HG02970 (cell line): ENCODE measurements at regions not wholly inside any gene's neighbourhood (a gene's known extent, or its start where the extent isn't known, plus 50 kb on each side); places are given as distances from the start of the nearest gene placed in this dataset.
"Not testable (repeated sequence)": the region's sequence is repeated elsewhere in the genome, so short reads cannot be mapped to it uniquely, and the experiment has no call there.

ENCODE experiments used
- ATAC-seq: cut with Tn5 transposase; IDR thresholded peaks from one replicate; pipeline ENCODE4 v1.9.1; 2021; ENCODE audit warnings: mild to moderate bottlenecking, moderate library complexity, moderate number of reproducible peaks; ENCODE audit not compliant: unreplicated experiment, low FRiP score

GRCh38 chr14:30153717-30154116 is 226.1 kb upstream of the PRKD1 start:
- ATAC-seq = no peak

- ATAC-seq = no peak
These were observed 228.9 kb upstream of the PRKD1 start for GRCh38 chr14:30156571-30156970.

GRCh38 chr14:30158299-30158698 is 230.7 kb upstream of the PRKD1 start:
- no peak for ATAC-seq

DNA sequence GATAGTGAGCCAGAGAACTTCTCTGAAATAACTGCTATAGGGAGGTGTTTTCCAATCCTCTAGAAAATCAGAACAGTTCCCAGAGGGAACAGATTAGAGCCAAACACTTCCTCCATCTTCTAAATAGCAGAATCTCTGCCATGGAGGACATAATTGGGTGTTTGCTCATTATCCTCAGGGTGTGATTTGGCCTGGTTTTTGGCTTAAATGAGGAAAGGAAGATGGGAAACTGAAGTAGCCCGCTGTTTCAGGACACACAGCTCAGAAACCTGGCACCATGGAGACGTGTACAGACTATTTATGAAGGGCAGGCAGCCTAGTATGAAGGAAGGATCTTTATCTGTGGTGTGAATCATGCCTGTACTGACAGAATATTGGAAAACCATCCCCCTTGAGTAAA is 231.7 kb upstream of the PRKD1 start:
- no peak for ATAC-seq

GRCh38 chr14:30160608-30161007 is 233.0 kb upstream of the PRKD1 start:
- ATAC-seq = no peak

- no peak for ATAC-seq
These were observed 234.4 kb upstream of the PRKD1 start for GRCh38 chr14:30162066-30162465.

DNA sequence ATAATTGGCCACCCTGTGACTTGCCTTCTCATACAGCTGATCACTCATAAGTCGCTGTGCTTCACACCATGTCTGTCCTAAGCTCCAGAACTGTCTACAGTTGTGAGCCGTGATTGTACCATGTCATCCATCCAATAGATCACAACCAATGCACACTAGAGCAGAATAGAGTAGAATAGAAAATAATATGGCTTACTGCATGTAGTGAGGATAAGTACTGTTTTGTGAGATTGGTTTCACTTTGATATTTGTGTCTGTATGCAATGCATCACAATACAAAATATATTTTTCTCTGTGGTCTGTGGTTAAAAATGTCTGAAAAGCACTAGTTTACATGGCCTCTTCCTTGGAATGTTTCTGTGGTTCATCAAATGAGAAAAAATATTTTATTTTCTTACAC is 237.6 kb upstream of the PRKD1 start:
- ATAC-seq = no peak

- ATAC-seq = no peak
These were observed 250.1 kb upstream of the PRKD1 start for GRCh38 chr14:30177781-30178180.

DNA sequence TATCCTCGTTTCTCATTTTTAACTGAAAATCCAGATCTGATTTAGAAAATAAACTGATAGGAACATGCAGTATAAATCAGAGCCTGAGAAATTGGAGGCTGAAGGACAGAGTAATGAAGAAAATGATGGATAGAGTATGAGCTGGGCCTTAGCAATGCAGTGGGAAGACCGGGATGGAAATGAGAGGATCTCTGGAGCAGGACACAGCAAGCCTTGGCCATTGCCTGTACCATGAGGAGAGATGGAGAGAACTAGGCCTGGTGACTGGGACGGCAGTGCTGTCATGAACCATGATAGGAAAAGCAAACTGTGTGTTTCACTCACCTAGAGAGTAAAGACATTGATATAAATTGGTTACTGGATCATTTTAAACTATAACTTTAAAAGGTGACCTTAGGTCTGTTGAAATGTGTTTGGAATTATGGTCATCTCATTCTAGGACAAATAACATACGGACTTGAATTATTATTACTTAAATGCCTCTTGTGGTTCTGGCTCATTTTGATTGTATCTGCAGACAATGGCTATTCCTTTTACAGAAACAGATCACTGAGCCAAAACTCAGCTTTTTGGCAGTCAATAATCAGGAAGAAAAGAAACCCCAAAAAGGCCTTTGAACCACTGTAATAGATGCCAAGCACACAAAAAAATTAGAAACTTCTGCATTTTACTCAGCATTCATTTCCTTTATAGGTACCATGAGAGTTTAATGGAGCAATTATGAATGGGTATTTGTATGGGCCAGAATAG is 251.9 kb upstream of the PRKD1 start:
- no peak for ATAC-seq

DNA sequence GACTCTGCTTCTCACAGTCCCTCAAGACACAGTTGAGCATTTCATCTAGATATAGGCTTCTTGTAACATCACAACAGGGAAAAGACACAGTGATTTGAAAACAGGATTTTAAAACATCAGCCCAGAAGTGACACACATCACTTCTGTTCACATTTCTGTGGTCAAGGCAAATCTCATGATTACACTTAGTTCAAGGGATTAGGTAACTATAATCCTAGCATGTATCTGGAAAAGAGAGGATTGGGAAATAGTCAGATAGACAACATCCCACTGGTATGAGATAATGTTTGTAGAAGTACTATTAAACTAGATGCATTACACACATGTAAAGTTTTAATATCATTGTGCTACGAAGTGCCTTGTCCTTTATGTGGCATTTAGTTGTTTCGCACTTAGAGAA is 252.6 kb upstream of the PRKD1 start:
- ATAC-seq = no peak

DNA sequence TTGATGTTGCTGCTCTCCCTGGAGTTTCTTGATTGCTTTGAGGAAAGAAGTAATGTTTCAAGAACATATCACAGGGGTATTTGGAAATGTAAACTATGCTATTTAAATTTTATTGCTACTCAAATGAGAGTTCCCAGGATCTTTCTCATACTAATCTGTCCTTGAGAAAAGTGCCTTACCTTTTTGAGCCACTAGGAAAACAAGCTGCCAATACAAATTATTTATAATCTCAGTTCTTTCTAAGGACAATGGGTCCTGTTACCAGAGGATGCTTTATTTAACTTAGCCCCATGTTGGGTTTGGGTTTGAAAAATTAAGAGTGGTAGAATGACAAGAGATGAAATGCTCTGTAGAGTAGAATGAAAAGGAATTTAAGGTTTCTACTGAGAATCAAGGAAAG is 258.2 kb upstream of the PRKD1 start:
- ATAC-seq = no peak

DNA sequence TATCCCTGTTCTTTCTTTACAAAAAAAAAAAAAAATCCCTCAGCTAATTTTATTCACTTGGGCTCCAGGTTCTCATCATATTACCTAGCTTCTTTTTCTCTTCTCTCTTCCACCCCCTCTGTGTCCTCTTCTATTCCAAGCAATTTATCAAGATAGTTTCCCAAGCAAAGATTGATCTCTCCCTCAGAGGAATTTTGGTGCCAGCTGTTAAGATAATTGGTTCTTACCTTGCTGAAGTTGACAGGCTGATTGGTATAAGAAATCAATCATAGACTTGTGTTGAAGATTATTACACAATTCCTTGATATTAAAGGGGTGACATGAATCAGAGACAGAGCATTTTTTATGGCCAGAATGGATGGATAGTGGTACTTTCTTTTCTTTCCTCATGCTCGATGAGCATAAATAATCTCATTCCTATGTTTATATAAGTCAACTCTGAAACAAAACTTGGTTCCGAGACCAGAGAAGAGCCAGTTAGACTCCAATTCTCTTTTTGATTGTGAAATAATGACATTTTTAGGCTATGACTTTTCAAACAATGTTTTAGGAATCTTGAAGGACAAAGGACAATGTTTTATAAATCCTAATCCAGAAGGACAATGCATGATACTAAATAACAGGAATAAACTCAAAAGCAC is 264.1 kb upstream of the PRKD1 start:
- no peak for ATAC-seq

DNA sequence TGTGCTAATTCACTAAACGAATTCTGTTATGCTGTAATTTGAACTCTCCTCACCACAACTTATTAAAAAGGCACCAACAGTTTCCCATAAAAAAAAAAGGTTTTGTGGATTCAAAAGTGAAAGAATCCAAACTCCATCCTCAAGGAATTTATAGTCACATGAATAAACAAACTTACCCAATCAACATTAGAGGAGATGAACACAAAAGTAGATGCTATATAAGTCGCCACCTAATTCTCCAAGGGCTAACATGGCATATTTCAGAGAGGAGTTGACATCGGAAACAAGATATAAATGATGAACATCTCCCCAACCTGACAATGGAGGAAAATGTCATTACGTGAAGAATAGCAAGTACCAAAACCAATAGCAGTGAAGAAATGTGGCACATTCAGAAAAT is 265.5 kb upstream of the PRKD1 start:
- no peak for ATAC-seq

DNA sequence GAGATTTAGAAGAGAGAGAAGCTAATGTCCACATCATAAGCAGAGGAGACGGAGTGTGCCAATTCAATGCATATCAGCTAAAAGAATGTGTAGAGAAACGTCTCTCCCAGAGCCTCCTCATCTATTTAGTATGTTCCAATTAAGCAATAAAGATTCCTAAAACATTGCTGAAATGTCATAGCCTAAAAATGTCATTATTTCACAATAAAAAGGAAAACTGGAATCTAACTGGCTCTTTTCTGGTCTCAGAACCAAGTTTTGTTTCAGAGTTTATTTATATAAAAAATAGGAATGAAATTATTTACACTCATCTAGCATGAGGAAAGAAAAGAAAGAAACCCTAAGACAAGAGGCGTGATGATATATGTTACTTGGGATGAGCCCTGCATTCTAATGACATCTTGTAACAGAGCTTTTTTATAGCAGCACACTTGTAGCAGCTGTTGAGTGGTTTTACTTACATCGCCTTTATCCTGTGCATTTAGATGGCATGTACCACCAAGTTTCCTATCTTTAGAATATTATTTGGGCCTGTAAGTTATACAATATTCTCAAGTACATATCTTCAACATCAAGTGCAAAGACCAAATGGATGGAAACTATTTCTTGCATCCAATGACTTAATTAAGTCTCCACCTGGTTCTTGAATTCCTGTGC is 266.3 kb upstream of the PRKD1 start:
- no peak for ATAC-seq

- ATAC-seq = no peak
These were observed 267.1 kb upstream of the PRKD1 start for GRCh38 chr14:30194741-30195148.

GRCh38 chr14:30195941-30196340 is 268.3 kb upstream of the PRKD1 start:
- no peak for ATAC-seq

GRCh38 chr14:30196861-30197260 is 269.2 kb upstream of the PRKD1 start:
- ATAC-seq = no peak

GRCh38 chr14:30198720-30199119 is 271.1 kb upstream of the PRKD1 start:
- ATAC-seq = not testable (repeated sequence)

- no peak for ATAC-seq
These were observed 276.9 kb upstream of the PRKD1 start for GRCh38 chr14:30204431-30204980.

GRCh38 chr14:30209136-30209535 is 281.5 kb upstream of the PRKD1 start:
- ATAC-seq = no peak

DNA sequence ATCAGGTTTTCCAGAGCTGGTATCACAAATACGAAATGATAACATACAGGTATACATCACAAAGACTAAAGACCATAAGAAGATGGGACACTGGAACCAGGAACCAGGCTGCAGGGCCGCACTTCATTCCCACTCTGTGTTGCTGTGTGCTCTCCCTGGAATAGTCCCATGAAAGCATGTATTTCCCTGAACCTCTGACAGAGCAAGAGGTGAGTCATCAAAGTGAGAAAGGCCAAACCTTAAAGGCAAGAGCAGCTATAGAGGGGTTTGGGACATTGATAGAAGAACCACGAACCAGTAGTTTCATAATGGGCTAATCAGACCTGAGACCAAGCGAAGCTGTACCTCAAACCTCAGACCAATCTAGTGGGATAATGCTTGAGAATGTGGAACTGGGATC is 283.0 kb upstream of the PRKD1 start:
- no peak for ATAC-seq
